SKM-1 treated with dmso at 0.1 percent for 144 hours (cell line): ENCODE measurements at regions not wholly inside any gene's neighbourhood (a gene's known extent, or its start where the extent isn't known, plus 50 kb on each side); places are given as distances from the start of the nearest gene placed in this dataset.
A peak's percentile ranks its signal among the peaks of the same experiment; 100 is the strongest.
"Not testable (repeated sequence)": the region's sequence is repeated elsewhere in the genome, so short reads cannot be mapped to it uniquely, and the experiment has no call there.

Experiments used
- DNase-seq: peaks from one replicate; lab custom pipeline; 2025; ENCODE audit not compliant: unreplicated experiment; lab: John Stamatoyannopoulos, UW

DNA sequence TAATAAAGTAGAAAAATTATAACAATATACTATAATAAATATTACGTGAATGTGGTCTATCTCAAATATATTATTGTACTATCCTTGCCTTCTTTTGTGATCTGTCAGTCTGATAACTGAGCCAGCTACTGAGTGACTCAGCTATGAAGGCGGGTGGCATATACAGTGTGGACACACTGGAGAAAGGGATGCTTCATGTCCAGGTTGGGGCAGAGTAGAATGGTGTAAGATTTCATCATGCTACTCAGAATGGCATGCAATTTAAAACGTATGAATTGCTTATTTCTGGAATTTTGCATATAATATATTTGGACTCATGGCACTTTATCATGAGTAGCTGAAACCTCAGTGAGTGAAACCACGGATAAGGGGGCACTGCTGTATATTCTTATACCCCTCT lies 172.9 kb upstream of the TBC1D5 start:
- no peak for DNase-seq

- DNase-seq: no peak
These were observed 170.9 kb upstream of the TBC1D5 start for GRCh38 chr3:17913359-17913758.

GRCh38 chr3:17911986-17912760 lies 169.7 kb upstream of the TBC1D5 start:
- DNase-seq: no peak

GRCh38 chr3:17910922-17911321 lies 168.5 kb upstream of the TBC1D5 start:
- DNase-seq: peak; percentile 13

GRCh38 chr3:17909714-17910113 lies 167.3 kb upstream of the TBC1D5 start:
- DNase-seq: no peak

GRCh38 chr3:17908399-17909191 lies 166.2 kb upstream of the TBC1D5 start:
- no peak for DNase-seq

GRCh38 chr3:17905996-17906395 lies 163.6 kb upstream of the TBC1D5 start:
- DNase-seq: peak; percentile 50

DNA sequence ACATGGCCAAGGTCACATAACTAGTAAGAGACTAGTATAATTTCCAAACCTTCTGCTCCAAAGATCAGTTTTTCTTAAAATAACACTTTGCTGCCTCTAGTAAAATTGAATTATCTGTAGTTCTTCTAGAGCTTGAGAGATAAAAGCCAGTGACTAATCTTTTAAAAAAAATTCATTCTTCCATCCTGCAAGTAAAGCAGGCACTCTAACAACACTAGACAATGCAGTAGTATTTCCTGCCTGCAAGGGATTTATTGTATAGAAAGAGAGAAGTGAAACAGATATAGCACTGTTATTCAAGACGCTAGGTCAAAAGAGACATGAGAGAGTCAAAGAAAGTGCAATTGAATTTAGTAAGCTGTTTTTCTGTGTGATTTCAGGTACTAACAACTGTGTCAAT lies 159.5 kb upstream of the TBC1D5 start:
- DNase-seq: no peak

- peak; percentile 31 for DNase-seq
These were observed 152.1 kb upstream of the TBC1D5 start for GRCh38 chr3:17894434-17895060.

DNA sequence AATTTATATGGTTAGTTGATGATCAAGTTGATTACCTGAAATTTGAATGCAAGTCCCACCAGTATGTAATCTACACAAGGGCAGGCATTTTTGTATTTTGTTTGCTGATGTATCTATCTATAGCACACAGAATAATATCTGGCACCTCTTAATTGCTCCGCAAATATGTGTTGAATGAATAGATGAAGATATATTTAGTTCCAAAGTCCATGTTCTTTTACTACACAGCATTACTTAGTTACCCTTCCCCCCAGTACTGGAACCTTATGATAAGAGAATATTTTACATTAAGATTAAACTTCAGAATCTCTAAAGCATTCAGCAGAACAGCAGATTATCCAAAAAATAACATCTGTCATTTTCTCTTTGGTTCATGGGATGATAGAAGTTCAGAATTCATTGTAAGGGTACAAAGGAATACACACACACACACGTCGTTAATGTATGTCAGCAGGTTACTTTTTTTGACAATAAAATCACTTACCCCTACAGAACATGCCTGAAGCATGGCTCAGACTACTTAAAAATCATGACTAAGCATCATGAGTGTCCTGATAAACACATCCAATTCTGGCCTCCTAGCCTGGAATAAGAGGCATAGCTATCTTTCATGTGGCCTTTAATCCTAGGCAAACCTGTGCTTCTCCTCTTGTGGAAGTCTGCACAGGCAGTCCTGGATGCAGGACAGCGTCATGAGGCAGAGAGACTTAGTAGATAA lies 148.9 kb upstream of the TBC1D5 start:
- no peak for DNase-seq

DNA sequence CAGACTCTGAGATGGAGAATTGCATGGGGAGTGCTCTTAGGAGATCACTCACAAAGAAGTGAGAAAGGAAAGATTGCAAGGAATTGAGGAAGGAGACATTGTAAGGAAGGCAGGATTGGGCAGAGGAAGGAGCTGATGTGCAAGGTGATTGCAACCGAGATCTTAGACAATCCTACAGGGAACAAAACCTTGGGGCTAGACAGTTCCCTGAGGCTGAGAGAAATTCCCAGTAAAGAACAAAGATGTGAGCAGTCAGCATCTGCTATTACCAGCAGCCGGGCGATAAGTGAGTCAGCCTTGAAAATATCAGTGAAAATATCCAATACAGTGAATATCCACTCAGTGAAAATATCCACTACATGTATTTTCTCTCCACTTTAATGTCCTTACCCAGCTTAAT lies 143.6 kb upstream of the TBC1D5 start:
- no peak for DNase-seq

DNA sequence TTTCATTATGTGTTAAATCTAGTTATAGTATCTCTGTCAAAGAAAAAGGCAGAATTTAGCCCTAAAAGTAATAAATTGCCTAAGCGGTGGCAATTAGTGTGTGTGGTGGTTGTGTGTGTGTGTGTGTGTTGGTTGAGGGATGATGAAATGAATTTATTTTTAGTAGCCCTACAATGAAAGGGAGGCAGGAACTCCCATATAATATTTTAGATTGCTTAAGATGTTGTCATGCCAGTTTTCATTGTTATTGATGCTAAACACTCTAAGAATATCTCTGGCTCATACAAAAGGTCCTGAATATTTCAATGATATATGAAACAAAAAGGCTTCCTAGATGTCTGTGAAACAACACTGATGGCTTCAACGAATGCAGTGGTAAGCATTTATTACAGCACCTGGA lies 140.6 kb upstream of the TBC1D5 start:
- no peak for DNase-seq

DNA sequence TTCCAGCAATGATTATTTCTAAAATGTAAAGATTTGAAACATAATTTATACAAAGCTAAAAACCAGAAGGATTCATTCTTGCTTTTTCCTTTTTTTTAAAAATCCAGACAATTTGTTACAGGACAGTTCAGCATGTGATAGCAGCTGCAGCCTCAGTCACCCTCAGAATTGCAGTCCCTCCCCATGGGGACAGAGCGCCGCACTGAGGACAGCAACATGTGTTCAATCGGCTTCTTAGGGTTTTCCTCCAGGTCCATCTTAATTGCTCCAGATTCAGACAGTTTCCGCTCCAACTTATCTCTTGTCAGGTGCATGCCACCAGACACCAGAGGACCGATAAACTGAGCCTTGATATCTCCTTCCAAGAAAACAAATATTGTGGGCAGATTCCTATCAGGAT lies 134.9 kb upstream of the TBC1D5 start:
- no peak for DNase-seq

- peak; percentile 4 for DNase-seq
These were observed 132.2 kb upstream of the TBC1D5 start for GRCh38 chr3:17874636-17875035.

DNA sequence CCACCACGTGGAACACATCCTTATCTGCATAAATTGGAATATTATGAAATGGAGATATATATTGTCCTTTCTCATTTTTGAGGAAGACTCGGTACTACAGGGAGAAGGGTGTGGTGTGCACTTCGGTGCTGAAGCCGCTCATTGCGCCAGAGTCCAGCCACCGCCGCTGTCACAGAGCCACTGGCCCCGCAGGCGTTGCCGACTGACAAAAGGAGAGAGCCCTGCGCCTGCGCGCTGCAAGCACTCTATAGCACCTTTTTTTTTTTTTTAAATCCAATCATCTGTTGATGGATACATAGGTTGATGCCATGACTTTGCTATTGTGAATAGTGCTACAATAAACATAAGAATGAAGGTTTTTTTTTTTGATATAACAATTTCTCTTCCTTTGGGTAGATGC lies 130.0 kb upstream of the TBC1D5 start:
- DNase-seq: no peak

DNA sequence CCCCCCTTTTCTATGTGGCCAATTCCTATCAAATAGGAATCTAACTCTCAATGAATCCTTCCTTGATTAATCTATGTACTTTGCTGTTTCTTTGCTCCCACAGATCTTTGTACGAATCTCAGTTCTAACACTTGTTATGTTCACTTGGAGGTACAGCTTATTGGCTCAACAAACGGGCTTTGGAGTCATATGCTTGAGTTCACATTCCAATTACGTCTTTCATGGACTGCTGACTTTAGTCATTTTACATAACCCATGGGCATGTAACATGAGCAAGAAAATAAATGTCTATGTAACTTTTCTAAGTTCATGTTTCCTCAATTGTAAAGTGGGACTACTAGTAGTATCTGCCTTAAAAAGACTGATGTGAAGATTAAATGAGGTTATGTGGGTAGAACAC lies 123.2 kb upstream of the TBC1D5 start:
- DNase-seq: no peak

DNA sequence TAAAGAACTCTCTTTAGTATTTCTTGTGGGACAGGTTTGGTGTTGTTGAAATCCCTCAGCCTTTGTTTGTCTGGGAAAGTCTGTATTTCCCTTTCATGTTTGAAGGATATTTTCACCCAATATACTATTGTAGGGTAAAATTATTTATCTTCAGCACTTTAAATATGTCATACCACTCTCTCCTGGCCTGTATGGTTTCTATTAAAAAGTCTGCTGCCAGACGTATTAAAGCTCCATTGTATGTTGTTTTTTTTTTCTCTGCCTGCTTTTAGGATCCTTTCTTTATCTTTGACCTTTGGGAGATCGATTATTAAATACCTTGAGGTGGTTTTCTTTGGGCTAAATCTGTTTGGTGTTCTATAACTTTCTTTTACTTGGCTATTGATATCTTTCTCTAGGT lies 119.0 kb upstream of the TBC1D5 start:
- no peak for DNase-seq

GRCh38 chr3:17860840-17861471 lies 118.5 kb upstream of the TBC1D5 start:
- DNase-seq: not testable (repeated sequence)

- DNase-seq: no peak
These were observed 109.8 kb upstream of the TBC1D5 start for GRCh38 chr3:17852217-17852616.

GRCh38 chr3:17850448-17850847 lies 108.0 kb upstream of the TBC1D5 start:
- DNase-seq: peak; percentile 98

GRCh38 chr3:17848102-17848501 lies 105.7 kb upstream of the TBC1D5 start:
- no peak for DNase-seq
